ENCODE measurements at regions not wholly inside any gene's neighbourhood (a gene's known extent, or its start where the extent isn't known, plus 50 kb on each side); places are given as distances from the start of the nearest gene placed in this dataset.
"Not testable (repeated sequence)": the region's sequence is repeated elsewhere in the genome, so short reads cannot be mapped to it uniquely, and the experiment has no call there.

DNA sequence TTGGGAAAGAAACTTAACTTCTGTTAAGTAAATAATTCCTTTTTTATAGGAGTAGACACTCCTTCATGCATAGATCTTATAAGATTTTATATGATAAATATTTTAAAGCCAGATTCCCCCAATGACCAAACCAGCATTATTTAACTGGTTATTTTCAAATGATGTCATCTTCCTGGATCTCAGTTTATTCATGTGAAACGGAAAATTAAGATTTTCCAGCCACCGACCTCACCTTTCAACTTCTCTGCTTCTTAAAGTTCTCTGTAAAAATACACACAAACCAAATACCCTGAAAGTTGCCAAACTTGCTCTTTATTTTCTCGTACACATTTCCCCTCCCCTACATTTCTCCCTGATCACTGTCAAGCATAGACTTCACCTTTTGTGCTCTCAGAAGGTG is 364.2 kb downstream of the GALC start:
- no peak for DNase-seq

DNA sequence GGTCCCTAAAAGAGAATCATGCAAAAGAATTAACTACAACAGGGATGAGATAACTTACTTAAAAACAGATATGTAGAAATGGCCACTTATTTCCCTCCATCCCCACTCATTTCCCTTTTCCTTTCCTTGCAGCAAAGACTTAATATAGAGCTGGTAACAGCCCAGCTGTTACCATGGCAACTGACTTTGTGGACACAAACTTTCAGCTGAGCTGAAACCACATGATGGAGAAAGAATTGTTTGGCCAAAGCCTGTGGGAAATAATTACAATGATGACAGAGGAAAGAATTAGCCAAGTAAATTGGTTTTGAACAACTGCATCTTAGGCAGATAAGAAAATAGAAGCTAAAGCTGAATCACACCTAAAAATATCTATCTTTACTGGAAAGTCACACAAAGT is 364.9 kb downstream of the GALC start:
- no peak for DNase-seq

DNA sequence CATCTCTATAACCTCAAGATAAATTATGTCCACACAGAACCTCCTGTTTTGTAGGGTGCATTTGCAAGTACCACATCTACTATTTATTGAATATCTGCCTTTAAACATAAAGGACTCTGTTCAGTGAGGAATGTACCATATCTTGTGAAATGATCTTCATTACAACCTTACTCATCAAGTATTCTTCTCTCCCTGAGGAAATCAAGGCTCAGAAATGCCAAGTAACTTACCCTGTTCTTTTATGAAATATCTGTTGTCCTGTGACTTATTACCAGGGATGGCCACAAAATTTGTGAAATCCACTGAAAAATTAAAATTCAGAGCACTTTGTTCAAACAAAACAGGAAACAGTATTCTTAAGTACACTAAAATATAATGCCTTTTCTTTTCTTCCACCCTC is 366.7 kb downstream of the GALC start:
- no peak for DNase-seq

- no peak for DNase-seq
Observed at GRCh38 chr14:87623616-87624015, 369.4 kb downstream of the GALC start.

GRCh38 chr14:87617079-87617478 is 375.9 kb downstream of the GALC start:
- no peak for DNase-seq

DNA sequence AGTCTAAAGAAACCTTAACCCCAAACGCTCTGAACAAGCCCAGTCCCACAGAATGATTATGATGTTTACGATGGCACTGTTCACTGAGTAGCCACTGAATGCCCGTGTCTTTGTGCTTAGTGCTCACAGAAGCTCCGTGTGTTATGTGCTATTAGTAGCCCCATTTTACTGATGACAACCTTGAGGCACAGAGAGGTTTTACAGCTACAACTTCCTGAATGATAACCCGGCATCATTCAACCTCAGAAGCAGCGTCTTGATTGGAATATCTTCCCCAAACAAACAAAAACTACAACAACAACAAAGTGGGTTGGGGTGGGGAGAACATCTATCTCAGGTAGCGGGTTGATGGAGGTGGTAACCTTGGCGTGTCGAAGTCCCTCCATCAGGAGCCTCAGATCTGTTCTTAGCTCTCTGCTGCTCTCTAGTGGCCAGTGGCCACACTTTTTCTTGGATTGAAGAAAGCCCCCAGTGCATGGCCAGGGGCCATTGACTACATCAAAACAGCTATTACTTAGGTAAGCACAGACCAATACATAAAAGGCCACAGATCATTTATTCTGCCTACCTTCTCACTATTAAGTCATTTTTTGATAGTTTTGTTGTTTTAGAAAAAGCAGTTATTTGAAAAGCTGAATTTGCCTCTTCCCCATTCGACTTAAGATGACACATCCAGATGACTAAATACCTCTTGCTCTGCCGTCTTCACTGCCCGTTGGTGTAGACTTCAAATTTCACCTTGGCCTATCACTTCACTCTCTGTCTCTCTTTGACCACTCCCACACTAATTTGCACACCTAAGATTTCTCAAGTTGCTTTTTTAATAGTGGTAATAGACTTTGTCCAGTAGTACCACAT is 376.9 kb downstream of the GALC start:
- DNase-seq, result peak in 7 of 14 donors; percentile 2 to 25 (median 15)

DNA sequence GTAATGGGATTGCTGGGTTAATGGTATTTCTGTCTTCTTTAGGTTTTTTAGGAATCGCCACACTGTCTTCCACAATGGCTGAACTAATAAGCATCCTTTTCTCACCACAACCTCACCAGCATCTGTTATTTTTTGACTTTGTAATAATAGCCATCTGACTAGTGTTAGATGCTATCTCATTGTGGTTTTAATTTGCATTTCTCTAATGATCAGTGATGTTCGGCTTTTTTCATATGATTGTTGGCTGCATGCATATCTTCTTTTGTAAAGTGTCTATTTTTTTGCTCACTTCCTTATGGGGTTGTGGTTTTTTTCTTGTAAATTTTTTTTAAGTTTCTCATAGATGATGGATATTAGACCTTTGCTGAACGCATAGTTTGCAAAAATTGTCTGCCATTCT is 377.9 kb downstream of the GALC start:
- no peak for DNase-seq

DNA sequence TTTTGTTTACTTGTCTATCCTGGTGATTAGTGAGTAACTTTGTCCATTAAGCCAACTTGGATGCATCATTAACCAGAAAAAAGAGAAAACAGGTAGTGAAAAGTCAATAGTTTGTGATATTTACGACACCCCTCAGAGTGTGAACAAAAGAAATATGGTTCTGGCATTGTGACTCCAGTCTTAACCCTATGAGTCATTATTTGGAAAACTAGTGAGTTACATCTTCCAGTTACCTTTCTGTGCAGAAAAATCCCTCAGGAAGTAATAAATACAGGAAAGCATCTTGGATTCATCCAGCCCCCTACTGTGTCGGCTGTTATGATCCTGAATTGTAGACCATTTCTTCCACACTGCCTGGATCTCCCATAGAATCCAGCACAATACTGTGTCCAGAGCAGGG is 379.1 kb downstream of the GALC start:
- no peak for DNase-seq

GRCh38 chr14:87607056-87607455 is 385.9 kb downstream of the GALC start:
- DNase-seq, result not testable (repeated sequence)

- no peak for DNase-seq
Observed at GRCh38 chr14:87601036-87601435, 391.9 kb downstream of the GALC start.

- no peak for DNase-seq
Observed at GRCh38 chr14:87600240-87600639, 392.7 kb downstream of the GALC start.

- DNase-seq, result no peak
Observed at GRCh38 chr14:87581298-87581697, 411.7 kb downstream of the GALC start.

- DNase-seq, result no peak
Observed at GRCh38 chr14:87579036-87579435, 413.9 kb downstream of the GALC start.

DNA sequence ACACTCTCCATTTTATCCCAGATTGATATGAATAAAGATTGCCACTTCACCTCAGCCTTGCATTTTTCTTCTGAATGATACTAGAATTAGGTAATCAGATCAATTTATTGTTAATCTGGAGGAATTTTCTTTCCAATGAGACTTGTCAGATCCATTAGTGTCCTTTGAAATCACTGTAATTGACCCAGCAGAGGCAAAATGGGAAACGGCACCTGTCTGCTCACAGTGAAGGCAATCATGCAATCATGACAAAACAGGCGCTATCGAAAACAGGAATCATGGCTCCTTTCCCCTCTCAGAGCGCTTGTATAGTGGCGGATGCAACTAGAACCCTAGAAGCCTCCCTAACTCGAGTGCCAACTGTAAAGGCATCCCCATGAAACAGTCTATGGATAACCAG is 417.6 kb downstream of the GALC start:
- no peak for DNase-seq

GRCh38 chr14:87573591-87573990 is 419.4 kb downstream of the GALC start:
- DNase-seq, result no peak

- DNase-seq, result no peak
Observed at GRCh38 chr14:87567618-87568295, 425.2 kb downstream of the GALC start.

GRCh38 chr14:87566991-87567390 is 426.0 kb downstream of the GALC start:
- no peak for DNase-seq

DNA sequence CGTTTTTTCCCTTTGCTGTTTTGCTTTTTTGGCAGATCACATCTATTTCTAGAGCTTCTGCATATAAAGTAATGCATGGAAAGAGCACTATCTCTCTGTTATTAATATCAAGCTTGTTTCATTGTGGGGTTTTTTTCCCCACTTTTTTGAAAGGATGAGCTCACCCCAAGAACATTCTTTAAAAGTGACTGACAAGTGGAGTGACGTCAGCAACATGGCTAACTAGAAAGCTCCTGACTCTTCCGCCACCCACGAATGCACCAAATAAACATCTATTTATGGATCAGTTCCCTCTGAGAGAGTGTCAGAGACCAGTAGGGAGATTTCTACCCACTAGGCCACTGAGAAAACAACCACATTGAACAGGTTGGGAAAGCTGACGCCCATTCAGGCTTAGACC is 445.4 kb downstream of the GALC start:
- DNase-seq, result no peak

DNA sequence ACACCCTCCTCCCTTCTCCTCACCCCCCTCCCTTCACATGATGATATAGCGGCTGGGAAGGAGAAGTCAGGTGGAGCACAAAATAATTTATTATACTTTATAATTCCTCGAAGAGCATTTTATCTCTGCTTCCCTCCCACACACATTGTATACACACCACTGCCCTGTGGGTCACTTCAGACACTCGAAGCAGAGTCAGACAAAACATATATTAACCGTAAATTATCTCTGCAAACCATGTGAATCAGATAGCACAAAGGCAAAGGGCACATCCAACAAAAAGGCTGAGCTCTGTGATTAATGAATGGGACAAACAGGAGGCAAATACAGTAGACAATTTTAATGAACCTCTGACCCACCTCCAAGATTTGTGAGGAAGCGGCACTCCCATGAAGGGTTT is 450.7 kb downstream of the GALC start:
- DNase-seq, result no peak

- no peak for DNase-seq
Observed at GRCh38 chr14:87540339-87540738, 452.6 kb downstream of the GALC start.

- DNase-seq, result no peak
Observed at GRCh38 chr14:87529081-87529480, 463.9 kb downstream of the GALC start.

DNA sequence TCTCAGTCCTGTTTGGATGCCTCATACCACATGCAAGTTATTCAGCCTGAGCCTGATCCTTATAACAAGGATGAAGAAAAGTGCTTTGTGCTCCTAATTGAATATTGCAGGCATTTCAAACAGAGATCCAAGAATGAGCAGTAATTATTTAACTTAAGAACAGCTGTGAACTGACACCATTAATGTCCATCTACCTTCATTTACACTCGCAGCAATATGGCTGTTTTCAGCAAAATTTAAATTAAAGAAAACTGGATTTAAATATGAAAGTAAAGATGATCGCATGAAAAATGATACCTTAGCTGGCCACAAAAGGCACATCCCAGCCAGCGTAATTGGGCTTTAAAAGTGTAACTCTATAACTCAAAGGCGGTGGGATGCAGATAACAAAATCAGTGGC is 466.3 kb downstream of the GALC start:
- DNase-seq, result no peak

- no peak for DNase-seq
Observed at GRCh38 chr14:87524011-87524410, 469.0 kb downstream of the GALC start.

DNA sequence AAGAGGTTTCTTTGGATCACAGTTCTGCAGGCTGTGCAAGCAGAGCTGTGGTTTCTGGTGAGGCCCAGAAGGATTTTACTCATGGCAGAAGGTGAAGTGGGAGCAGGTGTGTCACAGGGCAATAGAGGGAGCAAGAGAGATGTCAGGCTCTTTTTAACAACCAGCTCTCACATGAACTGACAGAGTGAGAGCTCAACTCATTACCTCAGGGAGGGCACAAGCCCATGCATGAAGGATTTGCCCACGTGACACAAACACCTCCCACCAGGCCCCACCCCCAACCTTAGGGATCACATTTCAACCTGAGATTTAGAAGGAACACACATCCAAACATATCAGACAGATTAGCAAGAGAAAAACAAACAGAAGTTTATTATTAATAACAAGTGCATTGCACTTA is 470.4 kb downstream of the GALC start:
- DNase-seq, result no peak

All from C1 segment of cervical spinal cord (tissue), 14 donors.